ENCODE measurements at regions not wholly inside any gene's neighbourhood (a gene's known extent, or its start where the extent isn't known, plus 50 kb on each side); places are given as distances from the start of the nearest gene placed in this dataset.

DNA sequence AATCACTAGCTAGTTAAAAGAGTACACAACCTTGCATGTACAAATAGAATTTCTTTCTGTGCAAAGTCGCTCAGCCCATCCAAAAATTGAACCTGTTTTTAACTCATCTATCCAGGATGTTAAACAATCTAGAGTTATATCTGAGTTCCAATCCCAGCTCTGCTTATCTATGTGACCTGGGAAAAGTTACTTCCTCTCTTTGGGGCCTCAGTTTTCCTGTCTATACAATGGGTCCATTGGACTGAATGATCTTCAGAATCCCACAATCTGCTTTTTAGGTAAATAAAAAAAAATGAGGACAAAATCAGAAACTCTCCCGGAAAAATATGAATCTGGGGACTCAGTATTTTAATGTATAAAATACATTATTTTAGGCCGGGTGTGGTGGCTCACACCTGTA is 389.5 kb upstream of the PROX1 start:
- TF ChIP-seq, protein P1, sequence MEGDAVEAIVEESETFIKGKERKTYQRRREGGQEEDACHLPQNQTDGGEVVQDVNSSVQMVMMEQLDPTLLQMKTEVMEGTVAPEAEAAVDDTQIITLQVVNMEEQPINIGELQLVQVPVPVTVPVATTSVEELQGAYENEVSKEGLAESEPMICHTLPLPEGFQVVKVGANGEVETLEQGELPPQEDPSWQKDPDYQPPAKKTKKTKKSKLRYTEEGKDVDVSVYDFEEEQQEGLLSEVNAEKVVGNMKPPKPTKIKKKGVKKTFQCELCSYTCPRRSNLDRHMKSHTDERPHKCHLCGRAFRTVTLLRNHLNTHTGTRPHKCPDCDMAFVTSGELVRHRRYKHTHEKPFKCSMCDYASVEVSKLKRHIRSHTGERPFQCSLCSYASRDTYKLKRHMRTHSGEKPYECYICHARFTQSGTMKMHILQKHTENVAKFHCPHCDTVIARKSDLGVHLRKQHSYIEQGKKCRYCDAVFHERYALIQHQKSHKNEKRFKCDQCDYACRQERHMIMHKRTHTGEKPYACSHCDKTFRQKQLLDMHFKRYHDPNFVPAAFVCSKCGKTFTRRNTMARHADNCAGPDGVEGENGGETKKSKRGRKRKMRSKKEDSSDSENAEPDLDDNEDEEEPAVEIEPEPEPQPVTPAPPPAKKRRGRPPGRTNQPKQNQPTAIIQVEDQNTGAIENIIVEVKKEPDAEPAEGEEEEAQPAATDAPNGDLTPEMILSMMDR (conservative IDR thresholded peaks at IDR 0.05; ENCODE audit: low read depth, low read length) = no peak
- no peak for TF ChIP-seq EZH2 (IDR thresholded peaks at IDR 0.05; ENCODE audit: low read length, unreplicated experiment)

Data from PC-3 (cell line).